K562 (cell line): ENCODE measurements at regions not wholly inside any gene's neighbourhood (a gene's known extent, or its start where the extent isn't known, plus 50 kb on each side); places are given as distances from the start of the nearest gene placed in this dataset.

ENCODE experiments used
- CBFB ChIP-seq: sonication (generic); formaldehyde crosslinking; IDR thresholded peaks from 2 replicates; pipeline ENCODE4 v1.4.0; 2020; ENCODE audit warnings: mild to moderate bottlenecking, missing genetic modification reagents
- CTCF ChIP-seq, 3 experiments: IDR thresholded peaks in 2 of 3; conservative IDR thresholded peaks in 1 of 3; 2 replicates each; pipeline ENCODE4 v1.5.1; 2011 to 2012; ENCODE audit warnings: low read length in 3 of 3, mild to moderate bottlenecking in 3 of 3, control low read depth in 2 of 3, improper control_type of control experiment in 1 of 3, inconsistent platforms in 1 of 3, low read depth in 1 of 3, mixed read lengths in 1 of 3, moderate library complexity in 1 of 3; ENCODE audit not compliant: insufficient read depth in 2 of 3
- EZH2 ChIP-seq: IDR thresholded peaks from 2 replicates; pipeline ENCODE4 v1.6.1; 2012; ENCODE audit warnings: low read depth, mild to moderate bottlenecking, inconsistent platforms, low read length, borderline replicate concordance
- FOXA1 ChIP-seq: fragments of 450-650 bp; IDR thresholded peaks from 2 replicates; pipeline ENCODE4 v1.6.1; 2016; ENCODE audit warnings: mild to moderate bottlenecking, borderline replicate concordance
- JUNB ChIP-seq: fragments of 450-650 bp; formaldehyde crosslinking; conservative IDR thresholded peaks from 2 replicates; pipeline ENCODE4 v1.4.0; 2020; ENCODE audit warnings: mild to moderate bottlenecking
- JUND ChIP-seq, 2 experiments: IDR thresholded peaks; 2 replicates in 1 of 2; 3 replicates in 1 of 2; pipeline ENCODE4 v1.6.1; 2011; ENCODE audit warnings: borderline replicate concordance in 2 of 2, low read depth in 2 of 2, low read length in 2 of 2, improper control_type of control experiment in 1 of 2, missing biosample characterization in 1 of 2, missing genetic modification characterization in 1 of 2, missing genetic modification reagents in 1 of 2
- SMARCA5 ChIP-seq: fragments of 450-650 bp; IDR thresholded peaks from 2 replicates; pipeline ENCODE4 v1.6.1; 2016

- TF ChIP-seq FOXA1 (no peak), EZH2 (no peak), JUND (IDR thresholded peaks at IDR 0.05; ENCODE audit: borderline replicate concordance, low read depth, low read length) (no peak), JUND (tag; IDR thresholded peaks at IDR 0.05; ENCODE audit: borderline replicate concordance, low read depth, low read length) (no peak), CTCF (IDR thresholded peaks at IDR 0.05 in 2 of 3, conservative IDR thresholded peaks at IDR 0.05 in 1 of 3; ENCODE audit: insufficient read depth in 2 of 3, low read depth in 1 of 3, low read length in 3 of 3) (no peak), SMARCA5 (no peak), CBFB (CRISPR knock-in tag) (no peak), JUNB (CRISPR knock-in tag) (no peak)
These were observed 185.4 kb upstream of the CDH11 start for GRCh38 chr16:65307286-65307685.
